GM06990 (cell line): ENCODE measurements at regions not wholly inside any gene's neighbourhood (a gene's known extent, or its start where the extent isn't known, plus 50 kb on each side); places are given as distances from the start of the nearest gene placed in this dataset.

Source experiments
- DNase-seq: peaks from one replicate; pipeline ENCODE4 v3.0.0-alpha.2; 2011; ENCODE audit not compliant: insufficient read length; ENCODE audit errors: extremely low read depth
- H3K27me3 ChIP-seq: replicated peaks from 2 replicates; pipeline ENCODE4 v1.6.0; 2011; ENCODE audit warnings: low read length; ENCODE audit not compliant: control insufficient read depth, insufficient read depth
- H3K36me3 ChIP-seq: 2 replicates; pipeline ENCODE4 v1.5.1; 2011; ENCODE audit warnings: low read length; ENCODE audit not compliant: control insufficient read depth, insufficient read depth
- H3K4me3 ChIP-seq: replicated peaks from 2 replicates; pipeline ENCODE4 v1.5.1; 2011; ENCODE audit warnings: low read depth, mild to moderate bottlenecking, control low read depth, low read length
- CTCF ChIP-seq: IDR thresholded peaks from 2 replicates; pipeline ENCODE4 v1.5.1; 2011; ENCODE audit warnings: low read length, control low read depth, mild to moderate bottlenecking, inconsistent platforms; ENCODE audit not compliant: insufficient read depth, poor library complexity, severe bottlenecking

GRCh38 chr4:135372131-135372530 lies 1170.5 kb upstream of the PABPC4L start:
- no peaks in the 10 kb centered on the region for H3K36me3 ChIP-seq
- DNase-seq: no peak
- TF ChIP-seq CTCF: no peak
- no peak overlapping the region for H3K4me3 ChIP-seq
- no peaks in the 10 kb centered on the region for H3K27me3 ChIP-seq

- no peak overlapping the region for H3K4me3 ChIP-seq
- peak; percentile 5 for TF ChIP-seq CTCF
- H3K27me3 ChIP-seq: no peaks in the 10 kb centered on the region
- H3K36me3 ChIP-seq: no peaks in the 10 kb centered on the region
- no peak for DNase-seq
Observed at GRCh38 chr4:135371137-135371536, 1169.5 kb upstream of the PABPC4L start.

- H3K36me3 ChIP-seq: no peaks in the 10 kb centered on the region
- DNase-seq: no peak
- H3K27me3 ChIP-seq: no peaks in the 10 kb centered on the region
- TF ChIP-seq CTCF: no peak
- H3K4me3 ChIP-seq: no peak overlapping the region
Observed at GRCh38 chr4:135368831-135369230, 1167.2 kb upstream of the PABPC4L start.

GRCh38 chr4:135365065-135365464 lies 1163.5 kb upstream of the PABPC4L start:
- no peaks in the 10 kb centered on the region for H3K36me3 ChIP-seq
- H3K27me3 ChIP-seq: no peaks in the 10 kb centered on the region
- no peak overlapping the region for H3K4me3 ChIP-seq
- DNase-seq: no peak
- TF ChIP-seq CTCF: no peak

DNA sequence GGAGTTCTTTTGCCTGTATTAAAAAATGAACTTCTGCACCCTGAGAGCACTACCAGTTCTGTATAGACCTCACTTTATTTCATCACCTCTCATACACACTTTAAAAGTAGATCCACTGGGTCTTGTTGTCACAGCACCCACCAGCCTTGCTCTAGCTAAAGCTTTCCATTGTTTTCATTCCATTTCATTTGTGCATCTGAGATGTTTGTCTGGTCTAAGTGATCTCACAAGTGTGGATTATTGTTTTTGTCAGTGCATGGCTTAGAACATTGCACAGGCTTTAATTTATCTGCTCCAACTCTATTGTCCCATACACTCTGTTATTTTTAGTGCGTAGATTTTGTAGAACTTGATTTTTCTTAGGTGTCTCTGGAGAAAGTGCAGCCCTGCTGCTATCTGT lies 1157.5 kb upstream of the PABPC4L start:
- H3K27me3 ChIP-seq: no peaks in the 10 kb centered on the region
- no peak for TF ChIP-seq CTCF
- no peak for DNase-seq
- no peaks in the 10 kb centered on the region for H3K36me3 ChIP-seq
- no peak overlapping the region for H3K4me3 ChIP-seq

- TF ChIP-seq CTCF: no peak
- Histone ChIP-seq H3K36me3 (no peaks in the 10 kb centered on the region), H3K4me3 (no peak overlapping the region), H3K27me3 (no peaks in the 10 kb centered on the region)
- DNase-seq: no peak
Observed at GRCh38 chr4:135357091-135357490, 1155.5 kb upstream of the PABPC4L start.
